SK-N-DZ (cell line): ENCODE measurements at regions not wholly inside any gene's neighbourhood (a gene's known extent, or its start where the extent isn't known, plus 50 kb on each side); places are given as distances from the start of the nearest gene placed in this dataset.
"Not testable (repeated sequence)": the region's sequence is repeated elsewhere in the genome, so short reads cannot be mapped to it uniquely, and the experiment has no call there.

ENCODE experiments used
- DNase-seq: peaks from one replicate; pipeline ENCODE4 v3.0.0-alpha.2; 2015; ENCODE audit warnings: low spot score

DNA sequence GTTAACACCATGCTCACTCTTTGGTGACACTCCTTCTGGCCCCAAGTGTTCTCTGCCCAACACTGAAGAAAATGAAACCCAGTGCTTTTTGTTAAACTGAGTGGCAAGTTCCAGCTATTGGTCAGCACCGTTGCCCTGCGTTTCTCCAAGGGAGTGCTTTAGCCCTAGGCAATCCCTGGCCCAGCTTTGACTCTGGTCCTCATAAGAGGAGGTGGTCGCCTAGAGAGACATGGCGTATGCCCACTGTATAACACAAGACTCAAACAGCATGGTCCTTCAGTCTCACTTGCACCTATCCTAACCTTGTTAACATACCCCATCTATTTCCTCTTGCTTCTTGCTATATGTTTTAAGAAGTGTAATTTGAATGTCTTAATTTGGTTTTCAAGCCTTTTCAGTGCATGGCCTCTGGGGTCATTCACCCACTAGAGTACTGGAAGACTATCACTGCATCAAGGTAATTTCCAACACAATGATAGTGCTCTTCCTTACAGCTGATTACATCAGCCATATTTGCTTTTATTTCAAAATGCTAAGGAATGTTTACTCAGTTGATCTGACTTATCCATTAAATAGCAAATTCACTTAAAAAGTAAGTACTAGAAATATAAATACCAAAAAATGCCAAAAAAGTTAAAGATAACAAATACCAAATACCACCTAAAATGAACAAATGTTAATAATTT, 190.5 kb upstream of the SOX21 start:
- DNase-seq: no peak

DNA sequence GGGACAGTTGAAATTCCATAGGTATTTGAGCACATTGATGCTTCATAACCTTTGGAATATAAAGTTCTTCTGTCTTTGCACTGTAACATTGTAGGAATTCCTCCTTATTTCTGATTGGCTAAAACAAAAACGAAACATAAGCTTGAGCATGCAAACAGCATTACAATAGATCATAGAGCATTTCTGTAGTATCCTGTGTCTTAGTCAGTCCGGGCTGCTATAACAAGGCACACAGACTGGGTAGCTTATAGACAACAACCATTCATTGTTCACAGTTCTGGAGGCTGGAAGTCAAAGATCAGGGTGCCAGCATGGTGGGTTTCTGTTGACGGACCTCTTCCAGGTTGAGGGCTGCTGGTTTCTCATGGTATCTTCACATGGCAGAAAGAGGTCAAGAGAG, 188.7 kb upstream of the SOX21 start:
- DNase-seq: no peak

DNA sequence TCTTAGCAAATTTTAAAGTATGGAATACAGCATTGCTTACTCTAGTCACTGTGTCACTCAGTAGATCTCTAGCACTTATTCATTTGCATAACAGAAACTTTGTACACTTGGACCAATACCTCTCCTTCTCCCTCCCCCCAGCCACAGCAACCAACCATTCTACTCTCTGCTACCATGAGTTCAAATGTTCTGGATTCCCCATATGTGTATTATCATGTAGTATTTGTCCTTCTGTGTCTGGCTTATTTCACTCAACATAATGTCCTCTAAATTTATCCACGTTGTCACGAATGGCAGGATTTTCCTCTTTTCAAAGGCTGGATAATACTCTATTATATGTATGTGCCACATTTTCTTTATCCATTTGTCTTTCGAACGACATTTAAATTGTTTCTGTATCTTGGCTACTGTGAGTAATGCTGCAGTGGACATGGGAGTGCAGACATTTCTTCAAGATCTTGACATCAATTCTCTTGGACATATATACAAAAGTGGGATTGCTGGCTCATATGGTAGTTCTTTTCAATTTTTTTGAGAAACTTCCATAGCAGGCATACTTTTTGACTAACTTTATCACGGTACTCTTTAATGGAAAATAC, 184.5 kb upstream of the SOX21 start:
- no peak for DNase-seq

DNA sequence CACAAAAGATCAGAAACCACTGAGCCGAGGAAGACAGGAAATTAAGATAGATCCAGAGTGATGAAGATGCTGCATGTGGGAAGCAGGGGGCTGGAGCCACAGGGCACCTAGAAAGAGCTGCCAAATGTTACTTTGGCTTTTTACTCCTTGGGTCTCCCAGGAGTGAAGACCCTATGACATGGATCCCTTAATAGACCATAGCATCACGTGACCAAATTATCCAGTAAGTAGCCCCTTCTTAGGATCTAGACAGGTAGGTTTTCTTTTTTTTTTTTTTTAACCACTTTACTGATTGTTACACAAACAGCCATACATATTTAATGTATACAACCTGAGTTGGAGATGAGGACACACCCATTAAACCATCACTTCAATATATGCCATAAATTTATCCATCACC, 183.9 kb upstream of the SOX21 start:
- DNase-seq: no peak

DNA sequence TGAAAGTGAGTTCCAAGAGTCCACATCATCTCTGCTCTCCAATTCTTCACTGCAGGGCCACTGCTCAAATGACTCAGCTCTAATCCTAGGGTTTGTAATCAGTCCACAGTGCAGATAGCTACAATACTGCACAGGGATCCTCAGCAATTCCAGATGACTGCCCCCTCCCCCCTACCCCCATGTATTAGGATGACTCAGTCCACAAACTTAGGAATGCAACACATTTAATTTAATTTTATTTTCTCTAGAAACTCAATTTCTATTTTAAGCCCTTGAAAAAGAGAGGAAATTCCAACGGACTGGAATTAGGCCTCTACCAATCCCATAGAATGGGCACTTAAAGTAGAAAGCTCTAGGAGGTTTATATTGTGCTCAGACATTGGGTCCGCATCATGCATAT, 173.8 kb upstream of the SOX21 start:
- DNase-seq: no peak

DNA sequence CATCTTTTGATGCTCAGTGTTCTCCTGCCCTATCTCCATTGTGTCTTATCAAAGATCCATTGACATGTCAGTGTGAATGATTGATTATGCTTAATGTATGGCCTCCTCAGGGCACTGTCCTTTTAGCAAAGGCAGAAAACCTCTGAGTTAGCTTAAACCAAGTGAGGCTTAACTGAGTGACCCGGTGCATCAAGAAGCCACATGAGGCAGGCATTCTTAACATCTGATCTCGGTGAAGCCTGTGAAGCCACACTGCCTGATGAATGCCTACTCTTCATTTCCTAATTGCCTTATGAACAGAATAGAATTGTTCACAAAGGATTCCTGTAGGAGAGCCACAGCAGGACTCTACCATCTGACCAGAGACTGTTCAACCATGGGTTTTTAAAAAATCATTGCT, 168.1 kb upstream of the SOX21 start:
- no peak for DNase-seq

DNA sequence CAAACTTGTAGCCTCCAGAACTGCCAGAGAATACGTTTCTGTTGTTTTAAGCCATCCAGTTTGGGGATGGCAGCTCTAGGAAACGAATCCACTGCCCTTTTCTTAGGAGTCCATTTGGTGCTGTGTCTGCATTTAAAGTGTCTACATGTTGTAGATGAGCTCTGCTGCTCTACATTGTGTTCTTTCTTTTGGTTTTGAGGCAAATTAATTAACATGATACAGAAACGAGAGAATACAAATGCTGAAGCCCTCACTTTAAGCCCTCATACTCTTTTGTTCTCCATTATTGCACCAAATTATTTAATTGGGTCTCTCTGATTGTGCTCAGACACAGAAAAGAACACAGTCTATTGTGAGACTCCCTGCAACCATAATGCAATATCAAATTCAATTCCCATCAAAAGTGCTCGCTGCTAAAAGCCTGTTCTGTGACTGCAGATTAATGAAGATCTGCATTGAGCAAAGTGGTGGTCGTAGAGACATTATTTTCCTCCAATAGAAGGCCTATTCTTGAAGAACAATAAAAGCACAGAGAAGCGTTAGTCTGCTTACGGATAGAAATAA, 166.3 kb upstream of the SOX21 start:
- DNase-seq: no peak

DNA sequence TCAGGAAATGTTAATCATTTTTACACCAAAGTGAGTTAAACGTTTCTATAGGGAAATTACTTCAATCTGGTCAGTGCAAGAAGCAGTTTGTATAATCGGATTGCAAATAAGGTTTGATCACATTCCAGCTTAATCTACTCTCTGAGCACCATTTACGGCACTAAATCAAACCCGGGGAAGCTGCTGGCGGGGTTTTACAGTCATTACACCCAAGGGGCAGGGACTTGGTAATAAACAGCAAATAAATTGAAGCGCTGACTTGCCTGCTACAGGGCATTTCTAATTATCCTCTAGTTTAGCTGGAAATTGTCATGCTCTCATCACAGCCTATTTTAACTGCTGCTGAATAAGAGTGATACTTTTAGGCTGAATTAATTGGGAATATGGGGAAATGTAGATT, 152.1 kb upstream of the SOX21 start:
- DNase-seq: no peak

DNA sequence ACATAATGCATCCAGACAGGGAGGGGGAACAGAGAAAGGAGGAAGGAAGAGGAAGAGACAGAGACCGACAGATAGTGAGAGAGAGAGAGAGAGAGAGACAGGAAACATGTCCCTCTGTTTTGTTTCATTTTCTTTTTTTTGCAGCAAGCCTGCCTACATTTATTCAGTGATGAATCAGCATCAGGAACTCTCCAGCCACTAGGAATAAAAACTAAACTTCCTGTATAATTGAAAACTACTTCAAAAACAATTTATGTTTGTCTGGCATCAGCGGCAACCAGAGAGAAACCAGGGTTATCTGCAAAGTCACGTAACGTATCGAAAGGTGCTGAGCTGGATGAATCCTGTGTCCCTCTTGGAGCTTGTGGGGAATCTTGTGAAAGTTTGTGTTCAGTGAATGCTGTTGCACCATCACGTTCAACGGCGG, 148.6 kb upstream of the SOX21 start:
- DNase-seq: no peak

DNA sequence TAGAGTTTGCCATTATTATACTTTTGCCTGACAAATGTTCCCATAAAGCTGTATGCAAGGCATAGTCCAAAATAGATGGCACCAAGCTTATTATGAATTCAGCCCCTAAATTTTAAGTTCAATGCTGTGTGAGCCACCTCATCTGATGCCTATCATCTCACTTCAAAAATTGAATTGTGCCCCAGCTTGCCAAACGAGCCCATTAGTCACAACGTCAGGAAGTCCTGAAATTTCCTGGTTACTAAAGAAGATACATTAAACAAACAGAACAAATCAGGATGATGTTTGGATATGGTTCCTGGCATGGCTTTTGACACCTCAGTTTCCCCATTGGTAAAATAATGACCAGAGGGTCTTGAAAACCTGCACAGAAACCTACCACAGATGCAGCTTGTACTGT, 147.5 kb upstream of the SOX21 start:
- no peak for DNase-seq

DNA sequence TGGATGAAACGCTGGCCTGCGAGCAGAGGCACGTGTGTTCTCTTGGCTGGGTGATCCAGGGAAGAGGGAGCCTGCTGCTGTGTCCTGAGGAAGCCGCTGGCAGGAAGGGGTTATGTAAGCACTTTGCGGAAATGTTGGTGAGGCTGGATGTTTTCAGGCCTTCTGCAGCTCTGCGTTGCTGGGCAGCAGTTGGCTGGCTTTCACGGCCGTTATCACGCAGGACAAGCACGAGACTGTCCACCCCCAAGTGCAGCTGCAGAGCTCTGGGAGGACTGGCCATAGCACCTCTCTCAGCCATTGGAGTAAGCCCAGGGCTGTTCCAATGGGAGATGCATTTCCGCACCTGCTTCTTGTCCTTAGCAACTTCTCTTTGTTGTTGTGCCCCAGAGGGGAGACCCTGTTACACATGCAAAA, 146.9 kb upstream of the SOX21 start:
- DNase-seq: no peak

DNA sequence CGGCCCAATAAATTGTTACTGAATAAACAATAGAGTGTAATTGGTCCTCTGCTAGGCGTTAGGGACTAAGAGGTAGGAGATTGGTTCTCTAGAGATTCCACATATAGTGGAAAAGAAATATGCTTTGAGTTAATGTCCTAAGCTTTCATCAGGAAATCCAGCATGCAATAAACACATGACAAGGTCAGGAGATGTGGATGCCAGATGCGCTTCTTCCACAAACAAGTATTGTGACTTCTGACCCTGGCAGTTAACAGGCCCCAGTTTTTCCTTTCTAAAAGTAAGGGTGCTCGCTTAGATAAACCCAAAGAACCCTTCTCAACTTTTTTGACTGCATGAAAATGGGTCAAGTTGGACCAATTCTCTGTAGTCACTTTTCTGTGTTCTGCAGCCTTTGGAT, 146.5 kb upstream of the SOX21 start:
- no peak for DNase-seq

DNA sequence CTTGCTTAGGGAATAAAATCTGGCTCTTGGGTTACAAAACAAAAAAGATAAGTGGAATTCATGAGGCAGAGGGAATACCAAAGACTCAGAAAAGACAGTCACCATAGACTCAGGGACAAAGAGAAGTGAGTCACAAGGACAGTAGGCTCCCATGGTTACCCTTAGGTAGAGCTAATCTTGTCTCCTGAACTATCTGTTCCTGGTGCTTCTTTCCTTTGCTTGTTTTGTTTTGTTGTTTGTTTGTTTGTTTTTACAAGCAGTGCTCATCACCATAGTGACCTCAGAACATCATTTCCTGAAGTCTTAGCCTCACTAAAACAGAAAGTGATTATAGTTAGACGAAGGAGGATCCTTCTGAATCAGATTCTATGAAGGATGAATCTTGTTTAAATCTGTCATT, 142.3 kb upstream of the SOX21 start:
- DNase-seq: no peak

DNA sequence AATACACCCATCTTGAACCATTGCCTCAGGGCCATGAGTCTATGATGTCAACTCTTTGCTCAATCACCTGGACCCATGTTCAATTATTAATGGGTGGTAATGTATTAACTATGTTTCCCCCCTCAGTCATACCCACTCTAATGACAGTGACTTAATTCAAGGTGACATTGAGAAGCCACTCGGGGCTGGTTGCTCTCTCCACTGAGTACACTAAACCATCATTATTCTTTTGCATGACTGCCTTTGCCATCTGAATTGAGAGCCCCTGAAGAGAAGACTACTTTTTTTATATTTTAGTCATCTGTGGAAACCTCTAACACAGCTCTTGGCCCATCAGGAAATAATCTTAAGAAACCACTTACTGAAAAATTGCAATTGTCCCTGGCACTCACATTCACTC, 139.2 kb upstream of the SOX21 start:
- DNase-seq: no peak

DNA sequence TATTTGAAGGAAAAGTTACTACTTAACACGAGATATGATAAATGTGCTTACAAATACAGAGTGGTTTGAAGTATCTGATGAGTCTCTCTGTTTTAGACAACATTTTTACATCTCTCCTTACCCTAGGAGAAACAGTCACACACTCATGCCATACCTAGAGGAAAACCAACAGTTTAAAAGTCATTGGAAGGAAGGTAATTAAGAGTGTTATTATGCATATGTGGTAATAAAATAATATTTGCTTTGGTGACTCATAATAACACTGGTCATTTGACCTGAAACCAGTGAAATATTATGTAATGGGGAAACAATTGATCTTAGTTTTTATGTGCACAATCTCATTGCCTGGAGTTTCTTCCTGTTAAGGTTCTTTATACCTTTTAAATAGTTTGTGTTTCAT, 136.9 kb upstream of the SOX21 start:
- no peak for DNase-seq

DNA sequence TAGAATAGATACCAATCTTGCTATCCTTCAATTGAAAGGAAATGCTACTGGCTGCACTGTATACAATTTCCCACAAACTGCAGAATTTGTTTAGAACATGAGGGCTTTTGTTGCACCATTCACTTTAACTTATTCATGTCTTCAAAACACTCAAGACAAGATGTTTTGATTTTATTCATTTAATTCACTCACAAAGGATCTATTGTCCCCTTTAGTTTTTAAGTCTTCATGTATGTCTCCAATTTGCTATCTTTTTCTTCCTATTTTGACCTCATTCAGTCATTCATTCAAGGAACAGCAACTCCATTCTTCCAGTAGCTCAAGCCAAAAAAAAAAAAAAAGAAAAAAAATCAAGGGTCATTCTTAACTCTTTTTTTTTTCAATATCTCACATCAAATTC, 130.6 kb upstream of the SOX21 start:
- no peak for DNase-seq

DNA sequence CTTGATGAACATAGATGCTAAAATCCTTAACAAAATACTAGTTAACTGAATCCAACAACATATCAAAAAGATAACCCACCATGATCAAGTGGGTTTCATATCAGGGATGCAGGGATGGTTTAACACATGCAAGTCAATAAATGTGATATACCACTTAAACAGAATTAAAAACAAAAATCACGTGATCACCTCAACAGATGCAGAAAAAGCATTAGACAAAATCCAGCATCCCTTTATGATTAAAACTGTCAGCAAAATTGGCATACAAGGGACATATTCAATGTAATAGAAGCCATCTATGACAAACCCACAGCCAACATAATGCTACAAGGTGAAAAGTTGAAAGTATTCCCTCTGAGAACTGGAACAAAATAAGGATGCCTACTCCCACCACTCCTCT, 124.7 kb upstream of the SOX21 start:
- not testable (repeated sequence) for DNase-seq

DNA sequence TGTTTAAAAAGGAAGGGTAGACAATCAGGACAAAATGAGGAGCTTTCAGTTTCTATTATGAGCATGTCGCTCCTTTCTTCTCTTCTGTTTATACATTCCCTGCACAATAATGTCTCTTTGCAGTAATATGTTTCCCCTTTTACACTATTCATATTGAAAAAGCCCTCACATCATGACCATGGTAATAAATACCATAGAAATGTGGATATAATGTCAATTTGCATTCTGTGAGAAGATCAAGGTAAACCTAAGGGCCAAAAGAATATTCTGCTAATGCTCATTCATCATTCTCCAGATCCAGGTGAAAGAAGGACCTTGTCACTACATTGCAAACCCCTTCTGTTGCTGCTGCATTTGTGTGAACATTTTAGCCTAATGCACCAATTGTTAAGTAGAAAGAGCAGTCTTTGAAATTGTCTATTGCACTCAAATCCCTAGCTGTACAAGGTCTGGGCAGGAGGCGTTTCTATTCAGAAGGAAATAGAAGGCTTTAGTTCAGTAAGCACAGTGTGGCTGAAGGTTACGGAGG, 117.6 kb upstream of the SOX21 start:
- DNase-seq: no peak

DNA sequence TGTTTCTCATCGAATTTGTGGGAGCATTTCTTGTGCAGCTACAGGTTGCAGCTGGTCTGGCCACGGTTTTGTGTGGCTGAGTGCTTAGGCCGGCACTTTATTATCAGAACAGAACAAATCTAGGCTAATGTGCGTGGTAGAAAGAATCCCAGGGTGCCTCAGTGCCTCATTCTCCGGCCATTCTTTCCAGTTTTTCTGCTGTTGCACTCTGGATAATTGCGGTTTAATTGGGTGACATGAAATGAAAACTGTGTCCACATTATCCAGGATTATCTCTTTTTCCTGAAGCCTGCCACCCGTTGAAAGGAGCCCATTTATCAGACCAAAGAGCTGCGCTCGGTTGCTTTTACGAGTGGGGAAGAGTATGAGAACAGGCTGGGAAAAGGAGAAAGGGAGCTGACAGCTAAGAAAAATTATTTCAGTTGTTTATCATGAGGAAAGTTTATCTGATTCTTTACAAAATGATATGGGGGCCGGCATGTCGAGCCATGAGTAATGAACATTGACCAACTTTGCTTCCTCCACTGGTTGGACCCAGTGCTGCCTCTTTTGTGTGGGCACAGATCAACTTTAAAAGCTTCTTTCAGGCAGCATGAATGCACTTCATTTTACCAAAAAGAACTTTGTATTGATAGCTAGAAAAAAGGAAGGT, 117.0 kb upstream of the SOX21 start:
- DNase-seq: no peak

DNA sequence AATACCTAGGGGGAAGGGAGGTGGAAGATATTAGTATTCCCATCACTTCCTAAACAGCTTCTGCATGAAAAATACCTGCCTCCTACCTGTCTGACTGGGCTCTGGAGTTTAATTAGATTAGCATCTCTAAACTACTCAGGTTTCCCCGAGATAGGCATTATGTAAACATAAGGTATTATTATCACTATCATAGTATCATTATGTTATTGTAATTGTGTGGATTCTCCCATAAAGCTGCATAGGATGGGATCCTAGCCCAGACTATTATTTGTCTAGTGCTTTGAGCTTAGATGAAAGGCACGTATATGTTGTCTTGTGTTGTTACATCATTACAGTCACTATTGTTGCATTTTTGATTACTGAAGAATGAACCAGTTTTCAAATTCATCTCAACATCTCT, 115.2 kb upstream of the SOX21 start:
- DNase-seq: no peak

DNA sequence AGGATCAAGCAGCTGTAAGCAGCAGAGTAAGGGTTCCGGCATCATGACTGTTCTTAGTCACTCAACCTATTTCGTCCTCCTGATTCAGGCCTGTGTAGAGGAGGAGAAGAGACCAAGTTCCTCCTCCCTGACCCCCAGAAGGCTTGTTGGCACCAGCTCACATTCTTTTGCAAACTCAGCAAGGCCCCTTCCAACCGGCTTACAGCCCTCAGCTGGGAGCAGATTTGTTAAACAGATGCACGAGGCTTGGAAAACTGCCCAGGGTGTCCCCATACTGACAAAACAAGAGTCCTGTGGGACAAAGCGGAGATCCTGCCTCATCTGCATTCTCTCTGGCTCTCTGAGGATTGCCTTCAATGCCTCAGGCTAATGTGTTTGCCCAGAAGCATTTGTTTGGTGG, 113.2 kb upstream of the SOX21 start:
- no peak for DNase-seq

DNA sequence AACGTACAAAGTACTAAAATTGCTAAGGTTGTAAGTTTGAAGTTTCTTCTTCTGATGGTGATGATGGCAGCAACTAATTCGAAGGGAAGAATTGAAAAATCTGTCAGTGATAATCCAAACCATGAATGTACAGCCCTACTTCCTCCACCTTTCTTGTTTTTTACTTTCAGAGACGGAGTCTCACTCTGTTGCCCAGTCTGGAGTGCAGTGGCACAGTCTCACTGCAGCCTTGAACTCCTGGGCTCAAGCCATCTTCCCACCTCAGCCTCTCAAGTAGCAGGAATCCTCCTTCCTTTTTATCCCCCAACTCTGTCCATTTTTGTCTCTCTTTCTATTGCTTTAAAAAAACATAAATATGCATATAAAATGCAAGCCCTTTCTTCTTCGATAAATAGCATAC, 112.3 kb upstream of the SOX21 start:
- DNase-seq: no peak

DNA sequence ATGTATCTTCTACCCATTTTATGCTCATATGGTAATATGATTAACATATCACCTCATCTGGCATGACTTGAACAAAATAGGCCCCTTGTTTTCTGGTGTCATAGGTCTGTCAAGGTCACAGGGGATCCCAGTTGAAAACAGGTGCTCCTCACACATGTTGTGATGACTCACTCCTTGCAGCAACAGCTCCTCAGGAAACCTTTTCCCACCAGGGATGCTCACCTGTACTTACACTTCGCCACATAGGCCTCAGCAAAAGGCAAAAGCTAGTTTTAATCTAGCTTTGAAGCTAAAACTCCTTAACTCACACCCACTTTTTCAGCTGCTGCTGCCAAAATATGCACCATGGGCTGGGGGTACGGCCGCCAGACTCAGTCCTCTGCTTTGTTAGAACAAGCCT, 110.0 kb upstream of the SOX21 start:
- DNase-seq: no peak
